Stomach (tissue), 8 donors: ENCODE measurements at regions not wholly inside any gene's neighbourhood (a gene's known extent, or its start where the extent isn't known, plus 50 kb on each side); places are given as distances from the start of the nearest gene placed in this dataset.

Experiments
- DNase-seq, 2 donors: peaks; one replicate each; pipeline versions ENCODE4 v3.0.0 to v3.0.0-alpha.2; 2013 to 2019
- H3K27ac ChIP-seq, 5 donors: fragments of 200-600 bp in 4 of 5; sonication (generic) in 4 of 5; one replicate each; pipeline ENCODE4 v1.5.1; 2013 to 2019; ENCODE audit warnings: mild to moderate bottlenecking in 1 of 5, moderate library complexity in 1 of 5
- H3K27me3 ChIP-seq, 3 donors: fragments of 200-600 bp; sonication (generic); one replicate each; pipeline ENCODE4 v1.5.1; 2017 to 2019; ENCODE audit warnings: mixed run types in 1 of 3
- H3K36me3 ChIP-seq, 4 donors: fragments of 200-600 bp; sonication (generic); 1 replicate in 3 of 4; 2 replicates in 1 of 4; pipeline ENCODE4 v1.5.1; 2016 to 2019
- H3K4me1 ChIP-seq, 4 donors: fragments of 200-600 bp; sonication (generic); one replicate each; pipeline ENCODE4 v1.5.1; 2016 to 2019
- H3K4me3 ChIP-seq, 4 donors: fragments of 200-600 bp; sonication (generic) in 3 of 4; one replicate each; pipeline ENCODE4 v1.5.1; 2016 to 2019; ENCODE audit warnings: mild to moderate bottlenecking in 1 of 4
- H3K9me3 ChIP-seq, 4 donors: fragments of 200-600 bp; sonication (generic); one replicate each; pipeline ENCODE4 v1.5.1; 2016 to 2019
- EP300 ChIP-seq: sonication (generic); formaldehyde crosslinking; IDR thresholded peaks from one replicate; pipeline ENCODE4 v1.6.1; 2017; ENCODE audit warnings: antibody characterized with exemption
- POLR2A ChIP-seq, 4 donors: fragments of 450-650 bp; IDR thresholded peaks; one replicate each; pipeline ENCODE4 v1.6.1; 2016; ENCODE audit warnings: antibody characterized with exemption in 4 of 4, control low read depth in 2 of 4, mild to moderate bottlenecking in 1 of 4, moderate library complexity in 1 of 4
- POLR2AphosphoS5 ChIP-seq, 3 donors: sonication (generic); formaldehyde crosslinking; IDR thresholded peaks; one replicate each; pipeline ENCODE4 v1.6.1; 2016; ENCODE audit warnings: antibody characterized with exemption in 3 of 3
- WGBS, 5 donors: extraction: QIAGEN DNeasy Blood & Tissue Kit in 3 of 5; methylation state at CpG; one replicate each; pipeline versions ENCODE4 v1.1.5 to v1.1.7; 2013 to 2018; 5-methylcytosine and 5-hydroxymethylcytosine counted together
- intact Hi-C: fragments of 100-400 bp; cut with DNase I; formaldehyde crosslinking; loops from one replicate; pipeline ENCODE4 v1.15.1; 2023; ENCODE audit warnings: low total_unique reads
- TF ChIP-seq, protein P1 (sequence below), 7 experiments: fragments of 450-650 bp in 4 of 7; fragments of 200-600 bp in 3 of 7; sonication (generic) in 3 of 7; IDR thresholded peaks; one replicate each; pipeline ENCODE4 v1.5.1; 2016 to 2019; ENCODE audit warnings: antibody characterized with exemption in 7 of 7, control low read depth in 2 of 7, mild to moderate bottlenecking in 1 of 7
- donor health status: healthy with polysubstance abuse.
- donor health status: Bipolar disorder and iron deficiency.
- donor health status: healthy.

DNA sequence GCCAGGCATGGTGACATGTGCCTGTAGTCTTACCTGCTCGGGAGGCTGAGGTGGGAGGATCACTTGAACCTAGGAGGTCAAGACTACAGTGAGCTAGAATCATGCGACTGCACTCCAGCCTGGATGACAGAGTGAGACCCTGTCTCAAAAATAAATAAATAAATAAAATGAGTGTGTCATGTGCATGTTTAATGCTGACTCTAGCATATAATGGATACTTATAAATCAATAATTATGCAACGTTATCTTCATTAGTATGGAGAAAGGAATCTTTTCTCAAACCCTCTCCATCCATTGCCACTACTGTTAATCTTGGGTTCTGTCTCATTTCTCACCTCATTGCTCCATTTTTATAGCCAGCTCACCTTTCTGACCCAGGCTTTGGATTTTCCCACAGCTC, 189.5 kb upstream of the RPL34 start:
- 85 to 93% (median 87%) methylated on average over 3 of the region's 3 CpGs for WGBS, 5 donors
- TF ChIP-seq POLR2A (IDR thresholded peaks at IDR 0.05) (no peak), POLR2AphosphoS5 (IDR thresholded peaks at IDR 0.05) (no peak), EP300 (no peak)
- TF ChIP-seq, protein P1, sequence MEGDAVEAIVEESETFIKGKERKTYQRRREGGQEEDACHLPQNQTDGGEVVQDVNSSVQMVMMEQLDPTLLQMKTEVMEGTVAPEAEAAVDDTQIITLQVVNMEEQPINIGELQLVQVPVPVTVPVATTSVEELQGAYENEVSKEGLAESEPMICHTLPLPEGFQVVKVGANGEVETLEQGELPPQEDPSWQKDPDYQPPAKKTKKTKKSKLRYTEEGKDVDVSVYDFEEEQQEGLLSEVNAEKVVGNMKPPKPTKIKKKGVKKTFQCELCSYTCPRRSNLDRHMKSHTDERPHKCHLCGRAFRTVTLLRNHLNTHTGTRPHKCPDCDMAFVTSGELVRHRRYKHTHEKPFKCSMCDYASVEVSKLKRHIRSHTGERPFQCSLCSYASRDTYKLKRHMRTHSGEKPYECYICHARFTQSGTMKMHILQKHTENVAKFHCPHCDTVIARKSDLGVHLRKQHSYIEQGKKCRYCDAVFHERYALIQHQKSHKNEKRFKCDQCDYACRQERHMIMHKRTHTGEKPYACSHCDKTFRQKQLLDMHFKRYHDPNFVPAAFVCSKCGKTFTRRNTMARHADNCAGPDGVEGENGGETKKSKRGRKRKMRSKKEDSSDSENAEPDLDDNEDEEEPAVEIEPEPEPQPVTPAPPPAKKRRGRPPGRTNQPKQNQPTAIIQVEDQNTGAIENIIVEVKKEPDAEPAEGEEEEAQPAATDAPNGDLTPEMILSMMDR (IDR thresholded peaks at IDR 0.05), result no peak

GRCh38 chr4:108429662-108430061, 190.7 kb upstream of the RPL34 start:
- WGBS, 5 donors, result 24 to 65% (median 60%) methylated on average over 1 of the region's 1 CpG
- Histone ChIP-seq H3K4me1 (no peaks in the 10 kb centered on the region), H3K4me3 (no peak overlapping the region), H3K27me3 (no peaks in the 10 kb centered on the region), H3K36me3 (no peaks in the 10 kb centered on the region), H3K9me3 (no peaks in the 10 kb centered on the region), H3K27ac (no peak overlapping the region)
- TF ChIP-seq POLR2AphosphoS5 (IDR thresholded peaks at IDR 0.05), result no peak
- no peak for TF ChIP-seq EP300
- TF ChIP-seq POLR2A (IDR thresholded peaks at IDR 0.05), result no peak
- TF ChIP-seq, protein P1 (IDR thresholded peaks at IDR 0.05), result no peak
- intact Hi-C loops, result no loop called here
- DNase-seq, result no peak

More for the DNA sequence above, 189.5 kb upstream of the RPL34 start:
- no peaks in the 10 kb centered on the region for H3K9me3 ChIP-seq
- H3K36me3 ChIP-seq, result no peaks in the 10 kb centered on the region
- DNase-seq, result no peak
- H3K27ac ChIP-seq, result no peak overlapping the region
- H3K4me1 ChIP-seq, result no peaks in the 10 kb centered on the region
- intact Hi-C loops, result no loop called here
- H3K27me3 ChIP-seq, result no peaks in the 10 kb centered on the region
- H3K4me3 ChIP-seq, result no peak overlapping the region

- 74 to 86% (median 84%) methylated on average over 3 of the region's 3 CpGs for WGBS, 5 donors
These were observed 191.5 kb upstream of the RPL34 start for GRCh38 chr4:108428923-108429322.

DNA sequence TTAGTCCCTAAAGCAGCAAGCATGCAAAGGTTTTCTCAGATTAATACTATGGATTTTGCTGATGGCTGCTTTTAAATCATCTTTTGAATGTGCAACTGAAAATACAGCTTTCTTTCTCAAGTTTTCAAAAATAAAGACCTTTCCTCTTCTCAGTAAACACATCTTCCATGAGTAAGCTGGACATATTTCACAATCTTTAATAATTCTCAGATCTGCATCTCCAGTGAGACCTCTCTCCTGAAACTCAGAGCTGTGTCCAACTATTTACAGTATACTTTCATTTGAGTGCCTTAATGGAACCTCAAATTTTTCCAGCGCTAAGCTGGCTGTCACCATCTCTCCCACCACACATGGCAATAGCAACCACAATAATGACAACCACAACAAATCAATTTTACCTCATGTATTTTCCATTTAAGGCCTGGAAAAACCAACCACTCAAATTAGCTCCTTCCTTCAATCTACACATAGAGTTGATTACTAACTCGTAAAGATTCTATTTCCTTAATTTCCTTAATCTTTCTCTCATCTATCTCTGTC, 192.4 kb upstream of the RPL34 start:
- DNase-seq, result no peak
- WGBS, 5 donors, result 79 to 83% (median 81%) methylated on average over 2 of the region's 2 CpGs
- H3K27me3 ChIP-seq, result no peaks in the 10 kb centered on the region
- H3K27ac ChIP-seq, result no peak overlapping the region
- no peaks in the 10 kb centered on the region for H3K9me3 ChIP-seq
- H3K36me3 ChIP-seq, result no peaks in the 10 kb centered on the region
- intact Hi-C loops, result no loop called here
- no peak overlapping the region for H3K4me3 ChIP-seq
- TF ChIP-seq POLR2AphosphoS5 (IDR thresholded peaks at IDR 0.05), result no peak
- no peak for TF ChIP-seq POLR2A (IDR thresholded peaks at IDR 0.05)
- no peak for TF ChIP-seq EP300
- H3K4me1 ChIP-seq, result no peaks in the 10 kb centered on the region

More at GRCh38 chr4:108428923-108429322, 191.5 kb upstream of the RPL34 start:
- H3K27me3 ChIP-seq, result no peaks in the 10 kb centered on the region
- TF ChIP-seq EP300, result no peak
- TF ChIP-seq POLR2A (IDR thresholded peaks at IDR 0.05), result no peak
- TF ChIP-seq POLR2AphosphoS5 (IDR thresholded peaks at IDR 0.05), result no peak
- TF ChIP-seq, protein P1 (IDR thresholded peaks at IDR 0.05), result no peak
- no peak overlapping the region for H3K27ac ChIP-seq
- no peak for DNase-seq
- no peaks in the 10 kb centered on the region for H3K4me1 ChIP-seq
- H3K36me3 ChIP-seq, result no peaks in the 10 kb centered on the region
- H3K4me3 ChIP-seq, result no peak overlapping the region
- intact Hi-C loops, result no loop called here
- no peaks in the 10 kb centered on the region for H3K9me3 ChIP-seq

DNA sequence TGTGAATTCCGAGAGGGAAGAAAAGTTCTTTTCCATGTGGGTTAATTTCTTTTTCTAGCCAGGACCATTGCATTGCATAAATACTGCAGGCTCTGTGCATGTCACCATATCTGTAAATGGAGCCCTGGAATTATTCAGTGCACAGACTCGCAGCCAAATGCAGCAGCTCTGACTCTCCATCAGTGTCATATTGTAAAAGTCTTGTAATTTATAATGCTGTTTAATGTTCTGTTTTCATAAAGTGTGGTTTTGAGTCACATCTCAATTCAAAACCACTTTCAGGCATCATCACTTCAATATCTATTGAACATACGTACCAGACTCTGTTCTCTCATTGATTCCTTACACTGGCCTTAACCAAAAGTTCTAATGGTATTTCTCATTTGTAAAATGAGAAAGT, 193.9 kb upstream of the RPL34 start:
- Histone ChIP-seq H3K27me3 (no peaks in the 10 kb centered on the region), H3K36me3 (no peaks in the 10 kb centered on the region), H3K27ac (no peak overlapping the region), H3K4me1 (no peaks in the 10 kb centered on the region), H3K9me3 (peaks cover 0 to 8% (median 0%) of the 10 kb centered on the region in 4 donors), H3K4me3 (no peak overlapping the region)
- 56 to 77% (median 73%) methylated on average over 3 of the region's 3 CpGs for WGBS, 5 donors
- TF ChIP-seq POLR2AphosphoS5 (IDR thresholded peaks at IDR 0.05), result no peak
- TF ChIP-seq EP300, result no peak
- intact Hi-C loops, result no loop called here
- no peak for DNase-seq
